WI38 (cell line): ENCODE measurements at regions not wholly inside any gene's neighbourhood (a gene's known extent, or its start where the extent isn't known, plus 50 kb on each side); places are given as distances from the start of the nearest gene placed in this dataset.

ENCODE experiments used
- H3K4me3 ChIP-seq: 2 replicates; pipeline ENCODE4 v1.5.1; 2011; ENCODE audit warnings: low read depth, mild to moderate bottlenecking, control low read depth, low read length
- CTCF ChIP-seq: IDR thresholded peaks from 2 replicates; pipeline ENCODE4 v1.5.1; 2012; ENCODE audit warnings: low read depth, mild to moderate bottlenecking, control low read depth, low read length

GRCh38 chr9:18233311-18233710 lies 240.6 kb upstream of the ADAMTSL1 start:
- H3K4me3 ChIP-seq, result no peak overlapping the region
- no peak for TF ChIP-seq CTCF

DNA sequence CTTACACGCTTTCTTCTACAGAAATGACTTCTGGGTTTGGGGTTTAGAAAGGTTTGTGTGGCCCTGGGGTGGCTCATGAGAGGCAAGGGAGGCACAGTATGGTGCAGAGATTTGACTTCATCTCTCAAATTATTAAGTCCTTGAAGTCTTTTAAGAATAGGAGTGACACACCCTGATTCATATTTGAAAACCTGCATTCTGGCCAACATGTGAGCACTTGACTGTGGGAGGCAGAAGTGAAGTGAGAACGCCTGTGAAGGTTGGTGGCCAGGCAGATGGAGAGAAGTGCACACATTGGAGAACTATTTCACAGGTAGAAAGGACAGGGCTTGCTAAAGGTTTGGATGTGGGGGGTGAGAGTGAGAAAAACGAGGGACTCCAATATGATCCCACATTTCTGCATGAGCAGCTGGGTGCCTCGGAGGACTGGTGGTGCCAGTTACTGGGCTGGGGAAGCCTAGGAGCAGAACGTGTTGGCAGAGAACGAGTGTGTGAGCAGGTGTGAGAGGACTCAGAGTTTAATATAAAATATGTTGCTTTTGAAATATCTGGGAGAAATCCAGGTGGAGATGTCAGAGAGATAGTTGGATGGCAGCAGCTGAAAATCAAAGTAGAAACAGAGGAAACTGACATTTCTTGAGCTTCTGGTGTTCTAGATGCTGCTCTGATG lies 240.0 kb upstream of the ADAMTSL1 start:
- no peak for TF ChIP-seq CTCF
- no peak overlapping the region for H3K4me3 ChIP-seq

DNA sequence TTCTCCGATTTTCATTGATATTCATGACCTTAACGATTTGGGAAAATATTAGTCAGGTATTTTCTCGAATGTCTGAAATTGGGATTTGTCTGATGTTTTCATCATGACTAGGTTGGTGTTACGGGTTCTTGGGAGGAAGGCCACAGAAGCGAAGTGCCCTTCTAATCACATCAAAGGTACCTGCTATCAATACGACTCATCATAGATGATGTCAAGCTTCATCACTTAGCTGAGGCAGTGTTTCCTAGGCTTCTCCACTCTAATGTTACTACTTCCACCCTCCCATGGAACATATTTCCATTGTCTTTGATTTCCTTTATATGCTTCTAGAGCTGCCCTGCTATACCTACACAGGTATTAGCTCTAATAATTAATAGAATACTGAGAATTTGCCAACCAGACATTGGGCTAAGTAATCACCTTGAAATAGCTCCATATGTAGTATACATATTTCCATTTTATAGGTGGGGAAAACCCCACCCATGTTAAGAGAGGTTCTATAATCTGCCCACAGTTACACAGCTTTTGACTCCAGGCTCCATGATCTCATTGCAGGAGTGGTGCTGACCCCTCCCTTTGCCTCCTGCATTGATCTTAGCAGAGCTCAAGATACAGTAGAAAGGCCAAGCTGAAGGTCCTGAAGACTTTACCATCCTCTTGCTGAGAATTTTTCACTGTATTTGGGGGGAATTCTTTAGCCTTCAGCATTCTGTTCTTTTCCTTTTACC lies 238.6 kb upstream of the ADAMTSL1 start:
- no peak overlapping the region for H3K4me3 ChIP-seq
- TF ChIP-seq CTCF, result no peak

DNA sequence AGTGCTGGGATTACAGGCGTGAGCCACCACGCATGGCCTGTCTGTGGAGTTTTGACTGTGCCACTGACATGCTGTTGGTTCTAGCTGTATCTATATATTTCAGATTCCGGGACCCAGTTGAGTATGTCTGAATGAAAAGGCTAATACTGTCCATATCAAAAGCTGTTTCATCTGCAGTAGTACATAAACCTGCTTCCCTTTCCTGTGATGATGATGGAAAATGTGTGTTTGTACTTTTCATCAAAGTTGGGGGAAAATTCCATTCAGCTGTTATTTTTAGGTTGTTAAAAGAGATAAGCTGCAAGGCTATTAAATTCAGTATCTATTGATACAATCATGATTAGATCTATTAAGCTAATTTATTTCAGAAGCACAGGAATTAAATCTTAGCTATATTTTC lies 237.6 kb upstream of the ADAMTSL1 start:
- TF ChIP-seq CTCF, result no peak
- H3K4me3 ChIP-seq, result no peak overlapping the region

- H3K4me3 ChIP-seq, result no peak overlapping the region
Observed at GRCh38 chr9:18237776-18238175, 236.2 kb upstream of the ADAMTSL1 start.

GRCh38 chr9:18238254-18238653 lies 235.7 kb upstream of the ADAMTSL1 start:
- no peak for TF ChIP-seq CTCF
- no peak overlapping the region for H3K4me3 ChIP-seq

More at GRCh38 chr9:18237776-18238175, 236.2 kb upstream of the ADAMTSL1 start:
- no peak for TF ChIP-seq CTCF

GRCh38 chr9:18238752-18239447 lies 235.1 kb upstream of the ADAMTSL1 start:
- no peak overlapping the region for H3K4me3 ChIP-seq
- no peak for TF ChIP-seq CTCF
